ENCODE measurements at regions not wholly inside any gene's neighbourhood (a gene's known extent, or its start where the extent isn't known, plus 50 kb on each side); places are given as distances from the start of the nearest gene placed in this dataset.

DNA sequence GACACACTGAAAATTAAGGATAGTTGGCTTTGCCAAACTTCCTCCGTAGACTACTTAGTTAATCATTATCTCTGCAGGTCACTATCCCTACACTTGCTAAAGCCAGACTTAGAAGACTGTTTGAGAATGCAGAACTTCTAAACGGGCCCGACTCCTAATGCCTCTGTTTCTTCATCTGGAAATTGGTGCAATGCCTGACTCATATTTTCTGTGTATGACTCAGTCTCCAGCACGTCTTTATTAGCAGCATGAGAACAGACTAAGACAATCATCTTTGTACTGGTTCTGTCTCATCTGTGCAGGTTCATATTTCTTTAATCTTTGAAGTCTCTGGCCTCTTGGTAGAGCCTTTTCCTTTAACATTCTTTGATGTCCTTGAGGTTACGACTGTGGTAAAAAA, 411.9 kb upstream of the ACTRT1 start:
- Histone ChIP-seq H3K9ac (ENCODE audit: control insufficient read depth, extremely low read depth, insufficient read depth, low read length) (no peak overlapping the region), H3K4me3 (ENCODE audit: control insufficient read depth in 2 of 3, extremely low read depth in 1 of 3, insufficient read depth in 2 of 3, low read depth in 1 of 3, low read length in 3 of 3) (no peak overlapping the region), H3K27ac (ENCODE audit: control insufficient read depth, insufficient read depth, low read length) (no peak overlapping the region), H3K4me2 (ENCODE audit: control insufficient read depth, extremely low read depth, insufficient read depth, low read depth, low read length) (no peak overlapping the region), H2AFZ (ENCODE audit: control insufficient read depth, low read length) (no peak overlapping the region), H3K9me3 (ENCODE audit: control insufficient read depth, low read depth, low read length) (no peaks in the 10 kb centered on the region), H3K79me2 (ENCODE audit: control insufficient read depth, insufficient read depth, low read length) (no peaks in the 10 kb centered on the region), H3K27me3 (ENCODE audit: control insufficient read depth, extremely low read depth, insufficient read depth, low read length) (no peaks in the 10 kb centered on the region), H3K4me1 (ENCODE audit: control insufficient read depth, extremely low read depth, insufficient read depth, low read length) (no peaks in the 10 kb centered on the region), H3K9me1 (ENCODE audit: control insufficient read depth, extremely low read depth, insufficient read depth, low read length) (no peaks in the 10 kb centered on the region), H3K36me3 (ENCODE audit: control insufficient read depth in 2 of 2, extremely low read depth in 1 of 2, insufficient read depth in 2 of 2, low read length in 2 of 2) (no peaks in the 10 kb centered on the region), H4K20me1 (ENCODE audit: control insufficient read depth, extremely low read depth, insufficient read depth, low read length) (no peaks in the 10 kb centered on the region)
- no peak for TF ChIP-seq EZH2 (IDR thresholded peaks at IDR 0.05; ENCODE audit: low read length)
- TF ChIP-seq, protein P1, sequence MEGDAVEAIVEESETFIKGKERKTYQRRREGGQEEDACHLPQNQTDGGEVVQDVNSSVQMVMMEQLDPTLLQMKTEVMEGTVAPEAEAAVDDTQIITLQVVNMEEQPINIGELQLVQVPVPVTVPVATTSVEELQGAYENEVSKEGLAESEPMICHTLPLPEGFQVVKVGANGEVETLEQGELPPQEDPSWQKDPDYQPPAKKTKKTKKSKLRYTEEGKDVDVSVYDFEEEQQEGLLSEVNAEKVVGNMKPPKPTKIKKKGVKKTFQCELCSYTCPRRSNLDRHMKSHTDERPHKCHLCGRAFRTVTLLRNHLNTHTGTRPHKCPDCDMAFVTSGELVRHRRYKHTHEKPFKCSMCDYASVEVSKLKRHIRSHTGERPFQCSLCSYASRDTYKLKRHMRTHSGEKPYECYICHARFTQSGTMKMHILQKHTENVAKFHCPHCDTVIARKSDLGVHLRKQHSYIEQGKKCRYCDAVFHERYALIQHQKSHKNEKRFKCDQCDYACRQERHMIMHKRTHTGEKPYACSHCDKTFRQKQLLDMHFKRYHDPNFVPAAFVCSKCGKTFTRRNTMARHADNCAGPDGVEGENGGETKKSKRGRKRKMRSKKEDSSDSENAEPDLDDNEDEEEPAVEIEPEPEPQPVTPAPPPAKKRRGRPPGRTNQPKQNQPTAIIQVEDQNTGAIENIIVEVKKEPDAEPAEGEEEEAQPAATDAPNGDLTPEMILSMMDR (optimal IDR thresholded peaks at IDR 0.05 in 1 of 3, IDR thresholded peaks at IDR 0.05 in 1 of 3, conservative IDR thresholded peaks at IDR 0.05 in 1 of 3; ENCODE audit: extremely low read depth in 1 of 3, insufficient read depth in 2 of 3, low read length in 3 of 3): no peak
- DNase-seq (ENCODE audit: low read depth, low spot score) (no peak), FAIRE-seq (no peak)
- dilution Hi-C loops (cut with MboI; ENCODE audit: extremely low pct_ligation_motif_present, low sequenced_read_pairs): no loop called here

DNA sequence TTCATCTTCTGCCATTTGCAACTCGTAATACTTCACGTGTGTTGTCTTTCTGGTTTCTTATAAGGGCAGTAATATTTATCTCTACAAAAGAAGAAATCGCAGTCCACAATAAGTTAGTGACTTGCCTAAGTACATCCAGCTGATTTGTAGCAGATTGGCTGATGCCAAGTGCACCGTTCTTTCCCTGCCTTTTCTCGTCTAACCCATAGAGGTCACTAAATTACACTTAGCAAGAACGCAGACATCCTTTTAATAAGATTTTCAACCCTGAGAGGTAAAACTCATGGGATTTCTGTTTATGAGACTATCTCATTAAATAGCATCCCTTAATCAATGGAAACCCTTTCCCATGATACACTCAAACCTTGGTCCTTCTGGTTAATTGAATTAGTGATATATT, 408.6 kb upstream of the ACTRT1 start:
- FAIRE-seq (no peak), DNase-seq (ENCODE audit: low read depth, low spot score) (no peak)
- dilution Hi-C loops (cut with MboI; ENCODE audit: extremely low pct_ligation_motif_present, low sequenced_read_pairs): no loop called here
- H3K4me2 ChIP-seq (ENCODE audit: control insufficient read depth, extremely low read depth, insufficient read depth, low read depth, low read length): no peak overlapping the region
- no peak overlapping the region for H3K27ac ChIP-seq (ENCODE audit: control insufficient read depth, insufficient read depth, low read length)
- TF ChIP-seq, protein P1 (optimal IDR thresholded peaks at IDR 0.05 in 1 of 3, IDR thresholded peaks at IDR 0.05 in 1 of 3, conservative IDR thresholded peaks at IDR 0.05 in 1 of 3; ENCODE audit: extremely low read depth in 1 of 3, insufficient read depth in 2 of 3, low read length in 3 of 3): peak in 2 of 3 experiments; percentile 20 to 23
- no peak for TF ChIP-seq EZH2 (IDR thresholded peaks at IDR 0.05; ENCODE audit: low read length)
- no peaks in the 10 kb centered on the region for H4K20me1 ChIP-seq (ENCODE audit: control insufficient read depth, extremely low read depth, insufficient read depth, low read length)
- H3K27me3 ChIP-seq (ENCODE audit: control insufficient read depth, extremely low read depth, insufficient read depth, low read length): no peaks in the 10 kb centered on the region
- no peaks in the 10 kb centered on the region for H3K9me1 ChIP-seq (ENCODE audit: control insufficient read depth, extremely low read depth, insufficient read depth, low read length)
- no peaks in the 10 kb centered on the region for H3K4me1 ChIP-seq (ENCODE audit: control insufficient read depth, extremely low read depth, insufficient read depth, low read length)
- H3K9ac ChIP-seq (ENCODE audit: control insufficient read depth, extremely low read depth, insufficient read depth, low read length): no peak overlapping the region
- no peak overlapping the region for H3K4me3 ChIP-seq (ENCODE audit: control insufficient read depth in 2 of 3, extremely low read depth in 1 of 3, insufficient read depth in 2 of 3, low read depth in 1 of 3, low read length in 3 of 3)
- H3K36me3 ChIP-seq (ENCODE audit: control insufficient read depth in 2 of 2, extremely low read depth in 1 of 2, insufficient read depth in 2 of 2, low read length in 2 of 2): no peaks in the 10 kb centered on the region
- no peak overlapping the region for H2AFZ ChIP-seq (ENCODE audit: control insufficient read depth, low read length)
- no peaks in the 10 kb centered on the region for H3K79me2 ChIP-seq (ENCODE audit: control insufficient read depth, insufficient read depth, low read length)
- no peaks in the 10 kb centered on the region for H3K9me3 ChIP-seq (ENCODE audit: control insufficient read depth, low read depth, low read length)

Data from keratinocyte (primary cell).